Mucosa of stomach (tissue), 1 donor: ENCODE measurements at regions not wholly inside any gene's neighbourhood (a gene's known extent, or its start where the extent isn't known, plus 50 kb on each side); places are given as distances from the start of the nearest gene placed in this dataset.

ENCODE experiments used
- H3K27me3 ChIP-seq: one replicate; pipeline ENCODE4 v1.7.0; 2013; ENCODE audit warnings: mild to moderate bottlenecking, low read length; ENCODE audit not compliant: control insufficient read depth, insufficient read depth
- H3K36me3 ChIP-seq: one replicate; pipeline ENCODE4 v1.7.0; 2013; ENCODE audit warnings: low read length; ENCODE audit not compliant: control insufficient read depth, insufficient read depth
- H3K4me1 ChIP-seq: one replicate; pipeline ENCODE4 v1.7.0; 2013; ENCODE audit warnings: mild to moderate bottlenecking, low read length; ENCODE audit not compliant: control insufficient read depth, insufficient read depth
- H3K4me3 ChIP-seq: one replicate; pipeline ENCODE4 v1.7.0; 2013; ENCODE audit warnings: low read length
- H3K9ac ChIP-seq: one replicate; pipeline ENCODE4 v1.7.0; 2013; ENCODE audit warnings: mild to moderate bottlenecking, low read length, moderate library complexity
- H3K9me3 ChIP-seq: one replicate; pipeline ENCODE4 v1.7.0; 2013; ENCODE audit warnings: mild to moderate bottlenecking, low read length, moderate library complexity; ENCODE audit not compliant: control insufficient read depth
- donor health status: Pancreatic carcinoma.

DNA sequence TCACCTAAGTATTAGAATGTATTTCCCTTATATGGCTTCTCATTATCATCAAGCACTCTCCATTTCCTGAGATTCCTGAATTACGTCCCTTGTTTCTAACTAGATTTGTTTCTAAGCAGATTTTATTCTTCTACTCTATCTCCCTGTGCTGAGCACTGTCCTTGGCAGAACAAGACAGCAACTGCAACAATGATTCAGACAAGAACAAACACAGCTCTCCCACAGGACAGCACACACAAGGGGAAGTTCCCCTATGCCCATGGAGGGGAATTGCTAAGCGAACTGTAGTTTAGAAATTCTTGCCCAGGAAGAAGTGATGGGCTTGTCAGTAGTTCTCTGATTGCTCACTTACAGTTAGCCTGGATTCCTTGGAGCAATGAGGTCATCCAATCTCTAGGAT, 759.9 kb downstream of the DTWD2 start:
- Histone ChIP-seq H3K9ac (no peak overlapping the region), H3K4me1 (no peaks in the 10 kb centered on the region), H3K4me3 (no peak overlapping the region), H3K9me3 (no peaks in the 10 kb centered on the region), H3K36me3 (no peaks in the 10 kb centered on the region), H3K27me3 (no peaks in the 10 kb centered on the region)

DNA sequence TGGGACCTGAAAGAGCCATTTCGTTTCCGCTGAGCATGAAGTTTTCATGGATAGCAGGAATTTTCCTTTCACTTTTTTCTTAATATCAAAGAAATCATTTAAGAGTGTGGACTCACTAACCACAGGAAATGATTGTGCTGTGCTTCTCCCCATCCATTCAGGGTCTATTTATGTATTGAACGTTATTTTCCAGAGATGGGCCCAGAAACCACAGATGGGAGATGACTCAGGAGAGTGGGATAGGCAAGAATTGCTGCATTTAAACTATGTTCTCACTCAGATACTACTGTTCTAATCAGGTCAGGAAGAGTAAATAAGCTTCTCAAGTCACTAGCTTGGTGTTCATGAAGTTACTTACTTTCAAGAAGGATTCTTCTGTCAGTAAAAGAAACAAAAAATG, 763.8 kb downstream of the DTWD2 start:
- H3K9ac ChIP-seq: no peak overlapping the region
- no peaks in the 10 kb centered on the region for H3K36me3 ChIP-seq
- H3K27me3 ChIP-seq: no peaks in the 10 kb centered on the region
- H3K4me3 ChIP-seq: no peak overlapping the region
- no peaks in the 10 kb centered on the region for H3K9me3 ChIP-seq
- no peaks in the 10 kb centered on the region for H3K4me1 ChIP-seq

DNA sequence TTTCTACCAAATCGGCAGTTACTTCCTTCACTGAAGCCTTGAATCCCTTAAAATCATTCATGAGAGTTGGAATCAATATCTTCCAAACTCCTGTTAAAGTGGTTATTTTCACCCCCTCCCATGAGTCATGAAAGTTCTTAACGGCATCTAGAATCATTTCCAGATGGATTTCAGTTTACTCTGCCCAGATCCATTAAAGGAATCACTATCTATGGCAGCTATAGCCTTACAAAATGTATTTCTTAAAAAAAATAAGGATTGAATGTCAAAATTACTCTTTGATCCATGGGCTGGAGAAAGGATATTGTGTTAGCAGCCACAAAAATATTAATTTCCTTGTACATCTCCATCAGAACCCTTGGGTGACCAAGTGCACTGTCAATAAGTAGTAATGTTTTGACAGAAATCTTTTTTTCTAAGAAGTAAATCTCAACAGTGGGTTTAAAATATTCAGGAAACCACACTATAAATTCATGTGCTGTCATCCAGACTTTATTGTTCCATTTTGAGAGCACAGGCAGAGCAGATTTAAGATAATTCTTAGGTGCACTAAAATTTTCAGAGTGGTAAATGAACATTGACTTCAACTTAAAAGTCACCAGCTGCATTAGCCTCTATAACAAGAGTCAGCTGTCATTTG, 767.7 kb downstream of the DTWD2 start:
- Histone ChIP-seq H3K36me3 (no peaks in the 10 kb centered on the region), H3K9ac (no peak overlapping the region), H3K4me1 (no peaks in the 10 kb centered on the region), H3K9me3 (no peaks in the 10 kb centered on the region), H3K27me3 (no peaks in the 10 kb centered on the region), H3K4me3 (no peak overlapping the region)

DNA sequence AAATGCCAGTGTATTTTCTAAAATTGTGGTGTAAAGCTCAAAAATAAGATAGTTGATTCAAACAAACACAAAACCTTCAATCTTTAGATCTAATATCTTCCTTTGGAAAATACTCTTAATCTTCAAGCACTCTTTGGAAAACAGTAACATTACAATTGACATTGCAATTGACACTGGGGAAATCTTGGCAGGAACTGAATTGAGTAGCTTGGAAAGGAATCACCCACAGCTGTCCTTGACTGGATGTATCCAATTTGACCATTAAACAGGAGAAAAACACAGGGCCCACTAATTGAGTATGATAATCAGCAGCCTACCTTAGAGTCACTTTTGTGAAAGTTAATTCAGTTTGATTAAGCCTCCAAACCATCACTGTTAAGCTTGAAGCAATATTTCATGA, 776.7 kb downstream of the DTWD2 start:
- Histone ChIP-seq H3K4me1 (no peaks in the 10 kb centered on the region), H3K9me3 (no peaks in the 10 kb centered on the region), H3K9ac (no peak overlapping the region), H3K27me3 (no peaks in the 10 kb centered on the region), H3K36me3 (no peaks in the 10 kb centered on the region), H3K4me3 (no peak overlapping the region)

DNA sequence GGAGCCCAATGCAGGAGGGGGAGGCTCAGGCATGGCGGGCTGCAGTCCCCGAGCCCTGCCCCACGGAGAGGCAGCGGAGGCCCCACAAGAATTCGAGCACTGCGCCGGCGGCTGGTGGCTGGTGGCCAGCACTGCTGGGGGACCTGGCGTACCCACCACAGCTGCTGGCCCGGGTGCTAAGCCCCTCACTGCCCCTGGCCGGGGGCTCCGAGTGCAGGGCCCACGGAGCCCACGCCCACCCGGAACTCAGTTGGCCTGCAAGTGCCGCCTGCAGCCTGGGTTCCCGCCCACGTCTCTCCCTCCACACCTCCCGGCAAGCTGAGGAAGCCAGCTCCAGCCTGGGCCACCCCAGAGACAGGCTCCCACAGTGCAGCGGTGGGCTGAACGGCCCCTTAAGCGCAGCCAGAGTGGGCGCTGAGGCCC, 780.3 kb downstream of the DTWD2 start:
- Histone ChIP-seq H3K27me3 (no peaks in the 10 kb centered on the region), H3K9ac (no peak overlapping the region), H3K36me3 (no peaks in the 10 kb centered on the region), H3K9me3 (no peaks in the 10 kb centered on the region), H3K4me1 (no peaks in the 10 kb centered on the region), H3K4me3 (no peak overlapping the region)

DNA sequence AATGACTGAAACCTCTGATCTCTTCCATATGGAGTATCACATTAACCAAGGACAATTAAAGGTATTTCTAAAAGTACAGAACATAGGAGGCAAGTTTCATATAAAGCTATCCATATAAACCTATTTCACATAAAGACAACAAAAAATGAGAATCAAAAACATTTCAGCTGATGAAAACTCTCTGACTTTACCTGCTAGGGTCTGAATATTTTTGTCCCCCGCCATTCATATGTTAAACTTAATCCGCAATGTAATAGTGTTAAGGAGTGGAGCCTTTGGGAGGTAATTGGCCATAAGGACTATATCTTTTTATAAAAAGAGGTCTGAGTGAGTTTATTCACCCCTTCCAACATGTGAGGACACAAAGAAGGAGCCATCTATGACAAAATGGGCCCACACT, 788.5 kb downstream of the DTWD2 start:
- H3K9ac ChIP-seq: no peak overlapping the region
- H3K27me3 ChIP-seq: no peaks in the 10 kb centered on the region
- no peaks in the 10 kb centered on the region for H3K9me3 ChIP-seq
- no peaks in the 10 kb centered on the region for H3K4me1 ChIP-seq
- no peaks in the 10 kb centered on the region for H3K36me3 ChIP-seq
- no peak overlapping the region for H3K4me3 ChIP-seq

DNA sequence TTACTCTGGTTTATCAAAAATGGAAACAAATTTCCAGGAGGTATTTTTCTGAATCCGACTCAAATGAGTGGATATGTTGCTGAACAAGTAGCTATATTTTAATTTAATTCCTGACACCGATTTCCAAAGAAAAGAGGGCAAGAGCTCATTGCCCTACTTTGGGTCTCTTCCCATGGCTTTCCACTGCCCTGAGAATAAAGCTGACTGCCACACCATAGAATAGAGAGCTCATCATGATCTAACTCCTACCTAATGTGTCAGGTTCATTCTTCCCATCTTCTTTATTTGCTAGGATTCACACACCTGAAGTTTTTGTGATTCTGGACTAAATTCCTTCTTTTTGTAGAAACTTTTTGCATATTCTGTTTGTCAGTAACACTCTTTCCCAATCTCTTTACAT, 792.1 kb downstream of the DTWD2 start:
- H3K9me3 ChIP-seq: no peaks in the 10 kb centered on the region
- no peak overlapping the region for H3K9ac ChIP-seq
- no peaks in the 10 kb centered on the region for H3K27me3 ChIP-seq
- H3K36me3 ChIP-seq: no peaks in the 10 kb centered on the region
- H3K4me3 ChIP-seq: no peak overlapping the region
- H3K4me1 ChIP-seq: no peaks in the 10 kb centered on the region

DNA sequence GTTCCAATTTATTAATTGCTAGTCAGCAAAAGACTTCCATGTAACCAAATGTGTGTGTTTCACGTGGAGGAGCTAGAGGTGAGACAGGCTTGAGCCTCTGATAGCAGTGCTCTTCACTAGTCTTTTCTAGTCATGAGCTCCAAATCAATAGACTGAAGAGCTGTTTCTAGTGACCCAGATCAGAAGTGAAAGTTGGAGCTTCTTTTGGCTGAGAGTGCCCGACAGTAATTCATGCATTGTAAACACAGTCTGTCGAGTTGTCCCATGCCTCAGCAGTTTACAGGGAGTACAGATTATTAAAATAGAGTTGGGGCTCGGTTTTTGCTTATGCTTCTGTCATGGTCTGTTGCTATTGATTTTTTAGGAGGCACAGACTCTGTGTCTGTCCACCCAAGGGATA, 793.1 kb downstream of the DTWD2 start:
- no peak overlapping the region for H3K4me3 ChIP-seq
- H3K27me3 ChIP-seq: no peaks in the 10 kb centered on the region
- H3K9ac ChIP-seq: no peak overlapping the region
- no peaks in the 10 kb centered on the region for H3K9me3 ChIP-seq
- H3K4me1 ChIP-seq: no peaks in the 10 kb centered on the region
- no peaks in the 10 kb centered on the region for H3K36me3 ChIP-seq

DNA sequence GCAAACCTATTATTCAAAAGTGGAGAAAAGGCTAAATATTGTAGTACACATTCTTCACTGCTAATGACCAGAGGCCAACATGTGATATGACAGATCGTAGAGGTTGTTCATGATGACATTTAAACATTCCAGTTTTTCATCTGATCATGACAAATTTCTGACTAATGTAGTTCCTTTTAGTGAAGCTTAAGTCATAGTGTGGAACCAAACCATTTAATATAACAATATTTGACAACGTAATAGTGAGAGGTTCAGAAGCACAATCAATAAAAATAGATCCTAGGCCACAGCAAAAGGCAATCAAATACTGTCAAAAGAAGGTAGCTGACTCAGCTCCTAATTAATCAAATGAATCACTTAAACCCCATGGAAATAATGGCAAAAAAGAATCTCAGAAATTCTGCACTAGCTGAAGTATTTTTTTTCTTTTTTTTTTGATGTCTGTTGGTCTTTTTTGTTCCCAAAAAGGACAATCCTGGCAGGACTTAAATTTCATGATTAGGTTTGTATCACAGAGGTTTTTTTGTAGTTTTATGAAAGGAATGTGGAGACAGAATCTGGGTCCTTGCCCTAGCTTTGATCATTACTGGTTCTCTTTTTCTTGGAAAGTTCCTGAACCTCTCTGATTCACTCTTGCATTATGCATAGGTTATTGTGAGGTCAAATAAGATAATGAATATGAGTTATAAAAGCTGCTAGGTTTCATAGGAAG, 795.0 kb downstream of the DTWD2 start:
- Histone ChIP-seq H3K9ac (no peak overlapping the region), H3K27me3 (no peaks in the 10 kb centered on the region), H3K9me3 (no peaks in the 10 kb centered on the region), H3K4me1 (no peaks in the 10 kb centered on the region), H3K4me3 (no peak overlapping the region), H3K36me3 (no peaks in the 10 kb centered on the region)

DNA sequence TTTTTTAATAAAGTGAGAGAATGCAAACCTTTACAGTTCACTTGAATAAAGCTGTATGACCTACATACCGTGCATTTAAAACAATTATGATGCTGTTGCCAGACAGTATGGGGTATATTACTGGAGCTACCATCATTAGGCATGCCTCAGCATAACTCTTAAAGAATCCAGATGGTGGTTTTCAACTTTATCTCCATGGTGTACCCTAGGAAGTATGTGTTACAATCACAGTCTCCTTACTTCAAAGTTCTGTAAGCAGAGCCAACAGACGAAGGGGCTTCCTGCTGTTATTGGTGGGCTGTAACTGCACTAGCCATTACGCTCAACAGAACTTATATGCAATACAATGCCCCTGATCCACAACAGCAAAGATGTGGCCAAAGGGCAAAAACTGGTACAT, 803.3 kb downstream of the DTWD2 start:
- Histone ChIP-seq H3K27me3 (no peaks in the 10 kb centered on the region), H3K9me3 (no peaks in the 10 kb centered on the region), H3K9ac (no peak overlapping the region), H3K4me1 (no peaks in the 10 kb centered on the region), H3K4me3 (no peak overlapping the region), H3K36me3 (no peaks in the 10 kb centered on the region)

DNA sequence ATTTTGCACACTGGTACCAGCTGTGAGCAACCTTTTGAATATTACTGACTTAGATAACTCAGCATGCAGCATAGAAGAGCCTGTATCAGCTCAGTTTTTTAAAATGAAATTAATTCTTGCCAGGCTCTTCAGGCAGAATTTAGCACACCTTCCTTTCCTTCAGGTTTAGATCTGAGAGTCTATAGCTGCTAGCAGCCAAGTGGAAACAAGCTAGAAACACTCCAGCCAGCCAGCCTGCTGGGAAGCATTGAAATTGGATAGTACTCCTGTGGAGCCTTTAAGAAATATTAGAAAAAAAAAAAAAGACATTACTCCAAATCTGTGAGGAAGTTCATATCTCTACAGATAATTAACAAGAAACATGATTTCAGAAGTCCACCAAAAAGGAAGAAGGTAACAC, 812.2 kb downstream of the DTWD2 start:
- H3K4me3 ChIP-seq: no peak overlapping the region
- no peaks in the 10 kb centered on the region for H3K36me3 ChIP-seq
- H3K27me3 ChIP-seq: no peaks in the 10 kb centered on the region
- no peaks in the 10 kb centered on the region for H3K9me3 ChIP-seq
- H3K9ac ChIP-seq: no peak overlapping the region
- no peaks in the 10 kb centered on the region for H3K4me1 ChIP-seq

DNA sequence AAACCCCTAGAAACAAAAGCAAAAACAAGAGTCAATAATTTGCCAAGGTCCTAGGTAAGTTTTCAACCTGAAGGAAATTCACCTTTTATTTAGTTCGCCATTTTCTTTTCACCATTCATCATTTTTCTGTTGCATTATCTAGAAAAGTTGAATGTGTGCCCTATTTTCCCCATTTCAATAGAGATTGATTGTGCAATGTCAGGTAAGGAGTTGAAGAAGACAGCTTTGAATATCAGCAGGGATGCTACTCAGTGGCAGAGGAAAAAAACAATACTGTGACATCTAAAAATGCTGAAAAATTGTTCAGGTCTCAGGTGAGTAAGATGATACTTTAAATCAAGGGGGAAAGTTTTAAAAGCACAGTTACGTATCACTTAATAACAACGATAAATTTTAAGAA, 813.7 kb downstream of the DTWD2 start:
- no peaks in the 10 kb centered on the region for H3K27me3 ChIP-seq
- no peaks in the 10 kb centered on the region for H3K9me3 ChIP-seq
- H3K4me3 ChIP-seq: no peak overlapping the region
- no peaks in the 10 kb centered on the region for H3K36me3 ChIP-seq
- no peaks in the 10 kb centered on the region for H3K4me1 ChIP-seq
- H3K9ac ChIP-seq: no peak overlapping the region
